Activated T-helper 1 cell treated with anti-CD3 and anti-CD28 coated beads, Interleukin-12 subunit alpha, Interleukin-12 subunit beta, Interleukin-2, Interleukin-4 antibody, amounts not matched to agents 30 ng/mL and 10 ng/mL and 1 ng/mL, durations not matched to agents 14 hours and 24 hours and 36 hours (primary cell): ENCODE measurements at regions not wholly inside any gene's neighbourhood (a gene's known extent, or its start where the extent isn't known, plus 50 kb on each side); places are given as distances from the start of the nearest gene placed in this dataset.

Experiments
- DNase-seq: peaks from one replicate; pipeline ENCODE4 v3.0.0; 2021; ENCODE audit warnings: low spot score
- H3K27ac Mint-ChIP-seq: one replicate; pipeline ENCODE4 v1.8.0; 2021; ENCODE audit warnings: mild to moderate bottlenecking, mixed read lengths
- H3K27me3 Mint-ChIP-seq: one replicate; pipeline ENCODE4 v1.8.0; 2022; ENCODE audit warnings: mild to moderate bottlenecking, moderate library complexity, mixed read lengths; ENCODE audit not compliant: insufficient read depth
- H3K36me3 Mint-ChIP-seq: one replicate; pipeline ENCODE4 v1.8.0; 2021; ENCODE audit warnings: low read depth, mixed read lengths
- H3K4me1 Mint-ChIP-seq: one replicate; pipeline ENCODE4 v1.8.0; 2021; ENCODE audit warnings: low read depth, mixed read lengths
- H3K4me3 Mint-ChIP-seq: one replicate; pipeline ENCODE4 v1.8.0; 2021; ENCODE audit warnings: mild to moderate bottlenecking, moderate library complexity, mixed read lengths
- H3K9me3 Mint-ChIP-seq: one replicate; pipeline ENCODE4 v1.8.0; 2021; ENCODE audit warnings: mixed read lengths
- intact Hi-C: fragments of 100-400 bp; cut with micrococcal nuclease; formaldehyde crosslinking; loops from one replicate; pipeline ENCODE4 v1.15.1; 2024

GRCh38 chr7:23968791-23969190 is 258.8 kb downstream of the STK31 start:
- H3K36me3 Mint-ChIP-seq: no peaks in the 10 kb centered on the region
- H3K4me3 Mint-ChIP-seq: no peak overlapping the region
- intact Hi-C loops: loop anchor here (1.0 kb wide), 1 partner anchor 74 kb away; no protein-coding TSS in a partner anchor
- H3K27me3 Mint-ChIP-seq: no peaks in the 10 kb centered on the region
- H3K9me3 Mint-ChIP-seq: peaks cover 5% of the 10 kb centered on the region
- peak overlapping the region; percentile 10 for H3K27ac Mint-ChIP-seq
- no peak for DNase-seq
- H3K4me1 Mint-ChIP-seq: peaks cover 20% of the 10 kb centered on the region

- Mint-ChIP-seq H3K4me1 (peaks cover 20% of the 10 kb centered on the region), H3K4me3 (no peak overlapping the region), H3K9me3 (peaks cover 5% of the 10 kb centered on the region), H3K27me3 (no peaks in the 10 kb centered on the region), H3K36me3 (no peaks in the 10 kb centered on the region), H3K27ac (no peak overlapping the region)
- DNase-seq: no peak
- intact Hi-C loops: no loop called here
These were observed 259.4 kb downstream of the STK31 start for GRCh38 chr7:23969443-23969842.

GRCh38 chr7:23970193-23970592 is 260.2 kb downstream of the STK31 start:
- intact Hi-C loops: no loop called here
- H3K9me3 Mint-ChIP-seq: peaks cover 5% of the 10 kb centered on the region
- DNase-seq: no peak
- peaks cover 20% of the 10 kb centered on the region for H3K4me1 Mint-ChIP-seq
- H3K27me3 Mint-ChIP-seq: no peaks in the 10 kb centered on the region
- H3K4me3 Mint-ChIP-seq: no peak overlapping the region
- no peak overlapping the region for H3K27ac Mint-ChIP-seq
- H3K36me3 Mint-ChIP-seq: no peaks in the 10 kb centered on the region

DNA sequence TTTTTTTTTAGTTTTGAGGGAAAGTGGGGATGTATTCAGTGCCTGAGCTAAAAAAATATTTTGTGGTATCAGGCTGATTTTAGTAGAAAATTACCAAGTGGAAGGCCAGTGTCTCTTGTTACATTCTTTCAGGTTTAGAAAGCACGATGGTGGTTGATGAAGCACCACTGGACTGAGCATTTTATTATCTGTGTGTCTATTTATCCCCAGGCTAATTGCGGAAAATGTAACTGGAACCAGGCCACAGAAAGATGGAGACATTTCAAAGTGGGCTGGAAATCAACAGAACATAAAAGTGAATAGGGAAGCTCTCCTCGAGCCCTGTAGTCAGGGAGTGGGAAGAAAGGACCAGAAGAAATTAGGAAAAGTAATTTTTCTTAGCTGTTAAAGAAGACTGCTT is 261.0 kb downstream of the STK31 start:
- Mint-ChIP-seq H3K27ac (no peak overlapping the region), H3K4me1 (peaks cover 20% of the 10 kb centered on the region), H3K27me3 (no peaks in the 10 kb centered on the region), H3K4me3 (no peak overlapping the region), H3K36me3 (no peaks in the 10 kb centered on the region), H3K9me3 (peaks cover 5% of the 10 kb centered on the region)
- DNase-seq: no peak
- intact Hi-C loops: no loop called here

GRCh38 chr7:23972057-23972456 is 262.0 kb downstream of the STK31 start:
- Mint-ChIP-seq H3K9me3 (peaks cover 3% of the 10 kb centered on the region), H3K4me1 (peaks cover 19% of the 10 kb centered on the region), H3K27ac (no peak overlapping the region), H3K27me3 (no peaks in the 10 kb centered on the region), H3K4me3 (no peak overlapping the region), H3K36me3 (no peaks in the 10 kb centered on the region)
- intact Hi-C loops: no loop called here
- DNase-seq: no peak

- intact Hi-C loops: no loop called here
- Mint-ChIP-seq H3K4me1 (peaks cover 8% of the 10 kb centered on the region), H3K36me3 (no peaks in the 10 kb centered on the region), H3K27ac (no peak overlapping the region), H3K27me3 (no peaks in the 10 kb centered on the region), H3K4me3 (no peak overlapping the region), H3K9me3 (no peaks in the 10 kb centered on the region)
- DNase-seq: no peak
These were observed 263.2 kb downstream of the STK31 start for GRCh38 chr7:23973264-23973663.

GRCh38 chr7:23980081-23980480 is 270.1 kb downstream of the STK31 start:
- Mint-ChIP-seq H3K27me3 (no peaks in the 10 kb centered on the region), H3K4me1 (no peaks in the 10 kb centered on the region), H3K4me3 (no peak overlapping the region), H3K9me3 (peaks cover 20% of the 10 kb centered on the region), H3K27ac (no peak overlapping the region), H3K36me3 (no peaks in the 10 kb centered on the region)
- intact Hi-C loops: no loop called here
- no peak for DNase-seq

- Mint-ChIP-seq H3K36me3 (no peaks in the 10 kb centered on the region), H3K4me1 (no peaks in the 10 kb centered on the region), H3K9me3 (peaks cover 20% of the 10 kb centered on the region), H3K27ac (no peak overlapping the region), H3K27me3 (no peaks in the 10 kb centered on the region), H3K4me3 (no peak overlapping the region)
- intact Hi-C loops: no loop called here
- no peak for DNase-seq
These were observed 271.3 kb downstream of the STK31 start for GRCh38 chr7:23981314-23981713.

DNA sequence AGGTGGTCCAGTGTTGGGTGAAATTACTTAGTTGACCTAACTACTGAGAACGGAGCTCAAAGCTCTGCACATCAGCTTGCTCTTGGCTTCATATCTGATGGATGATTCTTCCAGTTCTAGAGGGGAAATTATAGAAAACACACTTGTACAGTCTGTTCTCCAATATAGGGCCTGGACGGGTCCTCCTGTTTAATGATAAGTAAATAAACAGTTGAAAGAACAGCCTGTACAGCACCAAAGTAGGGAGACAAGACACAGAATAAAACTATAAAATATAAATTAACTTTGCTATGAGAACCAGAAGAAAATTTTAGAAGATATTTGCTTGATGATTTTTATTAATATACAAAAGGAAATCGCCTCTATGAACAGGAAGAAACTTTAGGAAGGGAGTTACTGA is 271.7 kb downstream of the STK31 start:
- Mint-ChIP-seq H3K27me3 (peaks cover 3% of the 10 kb centered on the region), H3K9me3 (peaks cover 20% of the 10 kb centered on the region), H3K36me3 (no peaks in the 10 kb centered on the region), H3K4me3 (no peak overlapping the region), H3K4me1 (no peaks in the 10 kb centered on the region), H3K27ac (no peak overlapping the region)
- DNase-seq: no peak
- intact Hi-C loops: no loop called here

- Mint-ChIP-seq H3K27ac (no peak overlapping the region), H3K9me3 (peaks cover 7% of the 10 kb centered on the region), H3K27me3 (peaks cover 4% of the 10 kb centered on the region), H3K36me3 (no peaks in the 10 kb centered on the region), H3K4me1 (no peaks in the 10 kb centered on the region), H3K4me3 (no peak overlapping the region)
- intact Hi-C loops: no loop called here
- DNase-seq: no peak
These were observed 278.5 kb upstream of the NPY start for GRCh38 chr7:24005517-24005916.

DNA sequence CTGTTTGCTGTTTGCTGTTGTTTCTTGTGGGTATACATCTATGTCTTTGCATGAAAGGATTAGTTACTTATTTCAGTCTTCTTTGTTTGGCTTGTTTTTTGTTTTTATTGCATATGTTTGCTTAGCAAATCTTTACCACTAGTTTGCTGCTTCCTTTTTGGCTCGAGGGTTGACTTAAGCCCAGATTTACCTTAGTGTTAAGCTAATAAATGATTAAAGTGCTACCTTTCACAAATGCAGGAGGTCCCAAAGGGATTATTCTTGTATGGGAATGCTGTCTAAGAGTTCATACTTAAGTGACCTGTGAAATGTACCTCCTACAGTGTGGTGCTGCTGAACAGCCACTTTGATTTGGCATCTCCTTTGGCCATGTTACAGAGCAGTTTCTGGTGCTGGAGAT is 273.5 kb upstream of the NPY start:
- peaks cover 6% of the 10 kb centered on the region for H3K27me3 Mint-ChIP-seq
- H3K27ac Mint-ChIP-seq: no peak overlapping the region
- no peaks in the 10 kb centered on the region for H3K36me3 Mint-ChIP-seq
- H3K4me3 Mint-ChIP-seq: no peak overlapping the region
- intact Hi-C loops: no loop called here
- DNase-seq: no peak
- peaks cover 7% of the 10 kb centered on the region for H3K9me3 Mint-ChIP-seq
- no peaks in the 10 kb centered on the region for H3K4me1 Mint-ChIP-seq

- Mint-ChIP-seq H3K27ac (no peak overlapping the region), H3K4me1 (no peaks in the 10 kb centered on the region), H3K9me3 (no peaks in the 10 kb centered on the region), H3K27me3 (peaks cover 1% of the 10 kb centered on the region), H3K36me3 (no peaks in the 10 kb centered on the region), H3K4me3 (no peak overlapping the region)
- DNase-seq: no peak
- intact Hi-C loops: no loop called here
These were observed 266.5 kb upstream of the NPY start for GRCh38 chr7:24017519-24017918.

- no peak overlapping the region for H3K27ac Mint-ChIP-seq
- H3K4me1 Mint-ChIP-seq: no peaks in the 10 kb centered on the region
- no peaks in the 10 kb centered on the region for H3K36me3 Mint-ChIP-seq
- H3K9me3 Mint-ChIP-seq: no peaks in the 10 kb centered on the region
- no peak overlapping the region for H3K4me3 Mint-ChIP-seq
- no peak for DNase-seq
- intact Hi-C loops: no loop called here
- H3K27me3 Mint-ChIP-seq: peaks cover 1% of the 10 kb centered on the region
These were observed 265.7 kb upstream of the NPY start for GRCh38 chr7:24018331-24018730.

DNA sequence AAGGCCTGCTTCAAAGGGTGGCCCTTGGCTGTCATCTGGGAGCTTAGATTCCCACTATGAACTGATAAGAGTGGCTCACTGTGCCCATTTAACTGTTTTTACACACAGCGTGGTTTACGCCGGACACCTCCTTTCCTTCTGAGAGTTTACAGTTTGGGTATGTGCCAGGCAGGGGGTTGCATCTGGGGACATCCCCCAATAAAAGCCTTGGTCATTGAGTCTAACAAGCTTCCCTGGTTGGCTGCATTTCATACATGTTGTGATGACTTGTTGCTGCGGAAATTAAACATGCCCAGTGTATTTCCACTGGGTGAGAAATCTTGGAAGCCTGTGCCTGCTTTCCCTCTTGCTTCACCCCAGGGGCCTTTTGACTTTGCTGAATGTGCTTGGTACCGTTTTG is 264.1 kb upstream of the NPY start:
- intact Hi-C loops: no loop called here
- H3K27me3 Mint-ChIP-seq: peaks cover 1% of the 10 kb centered on the region
- no peaks in the 10 kb centered on the region for H3K4me1 Mint-ChIP-seq
- no peak overlapping the region for H3K4me3 Mint-ChIP-seq
- DNase-seq: no peak
- no peak overlapping the region for H3K27ac Mint-ChIP-seq
- H3K9me3 Mint-ChIP-seq: no peaks in the 10 kb centered on the region
- H3K36me3 Mint-ChIP-seq: no peaks in the 10 kb centered on the region
